ENCODE measurements at regions not wholly inside any gene's neighbourhood (a gene's known extent, or its start where the extent isn't known, plus 50 kb on each side); places are given as distances from the start of the nearest gene placed in this dataset.

DNA sequence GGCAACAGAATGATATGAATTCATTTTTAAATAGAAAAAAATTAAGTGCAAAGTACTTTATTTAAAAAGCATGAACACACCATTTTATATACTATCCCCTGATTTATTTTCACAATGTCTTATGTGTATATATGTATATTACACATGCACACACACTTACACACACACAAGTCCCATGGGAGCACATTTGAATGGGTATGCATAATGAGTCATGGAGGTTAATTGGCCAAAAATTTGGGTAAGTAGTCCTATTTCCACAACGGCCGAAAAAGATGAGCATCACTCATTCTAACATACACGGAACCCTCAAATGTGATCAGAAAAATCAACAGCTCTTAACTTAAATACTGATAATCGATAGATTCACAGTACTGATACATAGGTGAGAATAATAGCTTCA, 97.4 kb upstream of the NABP1 start:
- TF ChIP-seq, protein P1, sequence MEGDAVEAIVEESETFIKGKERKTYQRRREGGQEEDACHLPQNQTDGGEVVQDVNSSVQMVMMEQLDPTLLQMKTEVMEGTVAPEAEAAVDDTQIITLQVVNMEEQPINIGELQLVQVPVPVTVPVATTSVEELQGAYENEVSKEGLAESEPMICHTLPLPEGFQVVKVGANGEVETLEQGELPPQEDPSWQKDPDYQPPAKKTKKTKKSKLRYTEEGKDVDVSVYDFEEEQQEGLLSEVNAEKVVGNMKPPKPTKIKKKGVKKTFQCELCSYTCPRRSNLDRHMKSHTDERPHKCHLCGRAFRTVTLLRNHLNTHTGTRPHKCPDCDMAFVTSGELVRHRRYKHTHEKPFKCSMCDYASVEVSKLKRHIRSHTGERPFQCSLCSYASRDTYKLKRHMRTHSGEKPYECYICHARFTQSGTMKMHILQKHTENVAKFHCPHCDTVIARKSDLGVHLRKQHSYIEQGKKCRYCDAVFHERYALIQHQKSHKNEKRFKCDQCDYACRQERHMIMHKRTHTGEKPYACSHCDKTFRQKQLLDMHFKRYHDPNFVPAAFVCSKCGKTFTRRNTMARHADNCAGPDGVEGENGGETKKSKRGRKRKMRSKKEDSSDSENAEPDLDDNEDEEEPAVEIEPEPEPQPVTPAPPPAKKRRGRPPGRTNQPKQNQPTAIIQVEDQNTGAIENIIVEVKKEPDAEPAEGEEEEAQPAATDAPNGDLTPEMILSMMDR (IDR thresholded peaks at IDR 0.05): no peak
- no peak for TF ChIP-seq POLR2A (IDR thresholded peaks at IDR 0.05)
